LNCAP (cell line): ENCODE measurements at regions not wholly inside any gene's neighbourhood (a gene's known extent, or its start where the extent isn't known, plus 50 kb on each side); places are given as distances from the start of the nearest gene placed in this dataset.

ENCODE experiments used
- CTCF ChIP-seq: fragments of 450-650 bp; IDR thresholded peaks from 2 replicates; pipeline ENCODE4 v1.5.1; 2017; ENCODE audit warnings: mild to moderate bottlenecking

GRCh38 chr11:23673366-23673765 is 813.1 kb upstream of the CCDC179 start:
- no peak for TF ChIP-seq CTCF

- no peak for TF ChIP-seq CTCF
Observed at GRCh38 chr11:23674866-23675265, 814.6 kb upstream of the CCDC179 start.

GRCh38 chr11:23679041-23679440 is 817.8 kb upstream of the LUZP2 start:
- no peak for TF ChIP-seq CTCF

- no peak for TF ChIP-seq CTCF
Observed at GRCh38 chr11:23679981-23680380, 816.9 kb upstream of the LUZP2 start.

GRCh38 chr11:23680488-23681230 is 816.2 kb upstream of the LUZP2 start:
- no peak for TF ChIP-seq CTCF

GRCh38 chr11:23684701-23685100 is 812.2 kb upstream of the LUZP2 start:
- no peak for TF ChIP-seq CTCF

- TF ChIP-seq CTCF: no peak
Observed at GRCh38 chr11:23687991-23688390, 808.9 kb upstream of the LUZP2 start.

GRCh38 chr11:23688411-23688810 is 808.4 kb upstream of the LUZP2 start:
- no peak for TF ChIP-seq CTCF
